ENCODE measurements at regions not wholly inside any gene's neighbourhood (a gene's known extent, or its start where the extent isn't known, plus 50 kb on each side); places are given as distances from the start of the nearest gene placed in this dataset.

- Histone ChIP-seq H3K79me2 (ENCODE audit: insufficient read depth, low read depth, low read length) (no peaks in the 10 kb centered on the region), H3K9me2 (ENCODE audit: insufficient read depth, low read length) (no peaks in the 10 kb centered on the region), H3K27ac (ENCODE audit: low read depth, low read length, poor library complexity, severe bottlenecking) (no peak overlapping the region), H3K4me3 (ENCODE audit: low read depth, low read length, poor library complexity, severe bottlenecking) (no peak overlapping the region), H4K20me1 (ENCODE audit: insufficient read depth, low read length) (no peaks in the 10 kb centered on the region), H3K9me3 (ENCODE audit: low read length) (no peaks in the 10 kb centered on the region), H2AFZ (ENCODE audit: low read length) (no peak overlapping the region), H3K4me1 (ENCODE audit: insufficient read depth, low read length, poor library complexity, severe bottlenecking) (no peaks in the 10 kb centered on the region), H3K4me2 (ENCODE audit: low read length) (no peak overlapping the region), H3K36me3 (ENCODE audit: insufficient read depth, low read length) (no peaks in the 10 kb centered on the region)
- intact Hi-C loops (cut with micrococcal nuclease; ENCODE audit: unreplicated experiment) = no loop called here
- ChIA-PET CTCF (ENCODE audit: unreplicated experiment) (no interaction called here), POLR2A (no interaction called here)
- no peak for TF ChIP-seq CTCF (conservative IDR thresholded peaks at IDR 0.05; ENCODE audit: low read length)
- TF ChIP-seq EZH2phosphoT487 (IDR thresholded peaks at IDR 0.05; ENCODE audit: borderline replicate concordance, low read depth, low read length) = no peak
- no peak for DNase-seq (ENCODE audit: low spot score)
- BruUV-seq (replicated peaks) = no TSS peak
These were observed 279.3 kb downstream of the RBM26 start for GRCh38 chr13:79126706-79127105.

- Histone ChIP-seq H3K4me3 (ENCODE audit: low read depth, low read length, poor library complexity, severe bottlenecking) (no peak overlapping the region), H3K4me2 (ENCODE audit: low read length) (no peak overlapping the region), H2AFZ (ENCODE audit: low read length) (no peak overlapping the region), H3K27ac (ENCODE audit: low read depth, low read length, poor library complexity, severe bottlenecking) (no peak overlapping the region), H3K79me2 (ENCODE audit: insufficient read depth, low read depth, low read length) (no peaks in the 10 kb centered on the region), H3K4me1 (ENCODE audit: insufficient read depth, low read length, poor library complexity, severe bottlenecking) (no peaks in the 10 kb centered on the region), H3K9me3 (ENCODE audit: low read length) (no peaks in the 10 kb centered on the region), H4K20me1 (ENCODE audit: insufficient read depth, low read length) (no peaks in the 10 kb centered on the region), H3K9me2 (ENCODE audit: insufficient read depth, low read length) (no peaks in the 10 kb centered on the region), H3K36me3 (ENCODE audit: insufficient read depth, low read length) (no peaks in the 10 kb centered on the region)
- ChIA-PET CTCF (ENCODE audit: unreplicated experiment) (no interaction called here), POLR2A (interaction anchor here (0.7 kb wide), 1 partner anchor 11 kb away, joined by 5 read pairs; no protein-coding TSS in a partner anchor)
- TF ChIP-seq EZH2phosphoT487 (IDR thresholded peaks at IDR 0.05; ENCODE audit: borderline replicate concordance, low read depth, low read length) = no peak
- TF ChIP-seq CTCF (conservative IDR thresholded peaks at IDR 0.05; ENCODE audit: low read length) = no peak
- no peak for DNase-seq (ENCODE audit: low spot score)
- intact Hi-C loops (cut with micrococcal nuclease; ENCODE audit: unreplicated experiment) = no loop called here
- no TSS peak for BruUV-seq (replicated peaks)
These were observed 281.9 kb downstream of the RBM26 start for GRCh38 chr13:79124183-79124582.

DNA sequence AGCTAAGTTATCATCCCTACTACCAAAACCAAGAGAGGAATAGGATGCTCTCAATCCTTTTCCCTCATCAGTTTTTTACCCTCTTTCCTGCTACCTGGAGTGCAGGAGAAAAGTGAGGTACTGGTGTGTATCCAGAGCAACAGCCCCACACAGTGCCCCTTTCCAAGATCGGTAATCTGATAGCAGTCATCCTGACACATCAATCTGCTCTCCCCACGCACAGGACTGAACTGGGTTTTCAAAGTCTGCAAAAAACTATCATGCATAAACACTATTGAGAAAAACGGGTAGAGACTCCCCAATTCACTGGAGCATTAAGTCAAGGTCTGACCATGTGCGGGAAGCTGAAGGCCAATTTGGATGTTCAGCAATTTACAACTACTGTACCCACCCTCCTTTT, 284.8 kb downstream of the RBM26 start:
- Histone ChIP-seq H3K9me2 (ENCODE audit: insufficient read depth, low read length) (no peaks in the 10 kb centered on the region), H3K79me2 (ENCODE audit: insufficient read depth, low read depth, low read length) (no peaks in the 10 kb centered on the region), H2AFZ (ENCODE audit: low read length) (no peak overlapping the region), H3K4me2 (ENCODE audit: low read length) (no peak overlapping the region), H3K36me3 (ENCODE audit: insufficient read depth, low read length) (no peaks in the 10 kb centered on the region), H3K27ac (ENCODE audit: low read depth, low read length, poor library complexity, severe bottlenecking) (no peak overlapping the region), H3K4me3 (ENCODE audit: low read depth, low read length, poor library complexity, severe bottlenecking) (no peak overlapping the region), H4K20me1 (ENCODE audit: insufficient read depth, low read length) (no peaks in the 10 kb centered on the region), H3K4me1 (ENCODE audit: insufficient read depth, low read length, poor library complexity, severe bottlenecking) (no peaks in the 10 kb centered on the region), H3K9me3 (ENCODE audit: low read length) (no peaks in the 10 kb centered on the region)
- DNase-seq (ENCODE audit: low spot score) = no peak
- CTCF ChIA-PET (ENCODE audit: unreplicated experiment) = no interaction called here
- no peak for TF ChIP-seq CTCF (conservative IDR thresholded peaks at IDR 0.05; ENCODE audit: low read length)
- TF ChIP-seq EZH2phosphoT487 (IDR thresholded peaks at IDR 0.05; ENCODE audit: borderline replicate concordance, low read depth, low read length) = no peak
- POLR2A ChIA-PET = interaction anchor here (0.6 kb wide), 1 partner anchor 224 kb away, joined by 3 read pairs; no protein-coding TSS in a partner anchor
- intact Hi-C loops (cut with micrococcal nuclease; ENCODE audit: unreplicated experiment) = no loop called here
- no TSS peak for BruUV-seq (replicated peaks)

All from OCI-LY7 (cell line).